SK-N-SH treated with all-trans-retinoic acid at 6 μM for 48 hours (cell line): ENCODE measurements at regions not wholly inside any gene's neighbourhood (a gene's known extent, or its start where the extent isn't known, plus 50 kb on each side); places are given as distances from the start of the nearest gene placed in this dataset.
"Not testable (repeated sequence)": the region's sequence is repeated elsewhere in the genome, so short reads cannot be mapped to it uniquely, and the experiment has no call there.

Source experiments
- ATAC-seq: fragments of 200-7000 bp; cut with Tn5 transposase; 3 replicates; pipeline ENCODE4 v1.9.1; 2020; ENCODE audit warnings: mild to moderate bottlenecking, moderate library complexity
- ARNTL ChIP-seq: fragments of 450-650 bp; formaldehyde crosslinking; IDR thresholded peaks from 2 replicates; pipeline ENCODE4 v1.5.0; 2020; ENCODE audit warnings: low read depth, mild to moderate bottlenecking, moderate library complexity, borderline replicate concordance
- BACH2 ChIP-seq: fragments of 250-450 bp; sonication (Bioruptor Pico); IDR thresholded peaks from 2 replicates; pipeline ENCODE4 v1.9.0; 2021; ENCODE audit warnings: mild to moderate bottlenecking, borderline replicate concordance
- CSDC2 ChIP-seq: fragments of 250-450 bp; sonication (Bioruptor Pico); IDR thresholded peaks from 2 replicates; pipeline ENCODE4 v1.5.0; 2020; ENCODE audit warnings: mild to moderate bottlenecking, moderate library complexity
- ESRRG ChIP-seq: fragments of 250-450 bp; sonication (Bioruptor Pico); IDR thresholded peaks from 2 replicates; pipeline ENCODE4 v1.6.1; 2021; ENCODE audit warnings: mild to moderate bottlenecking
- GLIS3 ChIP-seq: fragments of 250-450 bp; sonication (Bioruptor Pico); IDR thresholded peaks from 2 replicates; pipeline ENCODE4 v1.5.0; 2020; ENCODE audit warnings: mild to moderate bottlenecking, moderate library complexity
- ISL1 ChIP-seq: fragments of 250-450 bp; sonication (Bioruptor Pico); IDR thresholded peaks from 2 replicates; pipeline ENCODE4 v2.1.2; 2022; ENCODE audit warnings: mild to moderate bottlenecking, moderate library complexity
- OSR1 ChIP-seq: fragments of 250-450 bp; sonication (Bioruptor Pico); IDR thresholded peaks from 2 replicates; pipeline ENCODE4 v1.8.0; 2022; ENCODE audit warnings: moderate library complexity, mild to moderate bottlenecking, inconsistent platforms
- PPARA ChIP-seq: fragments of 250-450 bp; sonication (Bioruptor Pico); IDR thresholded peaks from 2 replicates; pipeline ENCODE4 v1.5.0; 2020; ENCODE audit warnings: mild to moderate bottlenecking, borderline replicate concordance
- RARB ChIP-seq: fragments of 250-450 bp; sonication (Bioruptor Pico); IDR thresholded peaks from 2 replicates; pipeline ENCODE4 v1.8.0; 2021; ENCODE audit warnings: mild to moderate bottlenecking, moderate library complexity
- TCF4 ChIP-seq: fragments of 250-450 bp; sonication (Bioruptor Pico); IDR thresholded peaks from 2 replicates; pipeline ENCODE4 v1.8.0; 2021; ENCODE audit warnings: mild to moderate bottlenecking, moderate library complexity, borderline replicate concordance
- ZC3H10 ChIP-seq: fragments of 250-450 bp; sonication (Bioruptor Pico); IDR thresholded peaks from 2 replicates; pipeline ENCODE4 v1.5.1; 2021; ENCODE audit warnings: mild to moderate bottlenecking, moderate library complexity
- ZFP3 ChIP-seq: fragments of 250-450 bp; sonication (Bioruptor Pico); IDR thresholded peaks from 2 replicates; pipeline ENCODE4 v1.5.0; 2020; ENCODE audit warnings: mild to moderate bottlenecking, moderate library complexity
- ZFP30 ChIP-seq: fragments of 450-650 bp; formaldehyde crosslinking; IDR thresholded peaks from 2 replicates; pipeline ENCODE4 v1.5.0; 2022; ENCODE audit warnings: mild to moderate bottlenecking, moderate library complexity
- ZNF565 ChIP-seq: fragments of 450-650 bp; formaldehyde crosslinking; conservative IDR thresholded peaks from 2 replicates; pipeline ENCODE4 v1.5.0; 2020; ENCODE audit warnings: low read depth, mild to moderate bottlenecking, moderate library complexity
- ZNF70 ChIP-seq: fragments of 450-650 bp; formaldehyde crosslinking; IDR thresholded peaks from 2 replicates; pipeline ENCODE4 v1.5.0; 2020; ENCODE audit warnings: mild to moderate bottlenecking, moderate library complexity
- ZNF8 ChIP-seq: fragments of 450-650 bp; formaldehyde crosslinking; IDR thresholded peaks from 2 replicates; pipeline ENCODE4 v1.5.0; 2020; ENCODE audit warnings: mild to moderate bottlenecking, moderate library complexity
- TF ChIP-seq, protein P1 (sequence below): fragments of 250-450 bp; sonication (Bioruptor Pico); IDR thresholded peaks from 2 replicates; pipeline ENCODE4 v1.5.0; 2020; ENCODE audit warnings: mild to moderate bottlenecking, moderate library complexity
- TF ChIP-seq, protein P2 (sequence below): fragments of 250-450 bp; sonication (Bioruptor Pico); IDR thresholded peaks from 2 replicates; pipeline ENCODE4 v1.5.1; 2021; ENCODE audit warnings: mild to moderate bottlenecking, moderate library complexity
- TF ChIP-seq, protein P3 (sequence below): fragments of 250-450 bp; sonication (Bioruptor Pico); IDR thresholded peaks from 2 replicates; pipeline ENCODE4 v1.5.1; 2020; ENCODE audit warnings: low read depth, mild to moderate bottlenecking, moderate library complexity
- TF ChIP-seq, protein P4 (sequence below): fragments of 250-450 bp; sonication (Bioruptor Pico); IDR thresholded peaks from 2 replicates; pipeline ENCODE4 v1.8.0; 2020; ENCODE audit warnings: mild to moderate bottlenecking, moderate library complexity, borderline replicate concordance
- TF ChIP-seq, protein P5 (sequence below): fragments of 250-450 bp; sonication (Bioruptor Pico); IDR thresholded peaks from 2 replicates; pipeline ENCODE4 v1.8.0; 2021; ENCODE audit warnings: low read depth, mild to moderate bottlenecking, moderate library complexity, borderline replicate concordance

DNA sequence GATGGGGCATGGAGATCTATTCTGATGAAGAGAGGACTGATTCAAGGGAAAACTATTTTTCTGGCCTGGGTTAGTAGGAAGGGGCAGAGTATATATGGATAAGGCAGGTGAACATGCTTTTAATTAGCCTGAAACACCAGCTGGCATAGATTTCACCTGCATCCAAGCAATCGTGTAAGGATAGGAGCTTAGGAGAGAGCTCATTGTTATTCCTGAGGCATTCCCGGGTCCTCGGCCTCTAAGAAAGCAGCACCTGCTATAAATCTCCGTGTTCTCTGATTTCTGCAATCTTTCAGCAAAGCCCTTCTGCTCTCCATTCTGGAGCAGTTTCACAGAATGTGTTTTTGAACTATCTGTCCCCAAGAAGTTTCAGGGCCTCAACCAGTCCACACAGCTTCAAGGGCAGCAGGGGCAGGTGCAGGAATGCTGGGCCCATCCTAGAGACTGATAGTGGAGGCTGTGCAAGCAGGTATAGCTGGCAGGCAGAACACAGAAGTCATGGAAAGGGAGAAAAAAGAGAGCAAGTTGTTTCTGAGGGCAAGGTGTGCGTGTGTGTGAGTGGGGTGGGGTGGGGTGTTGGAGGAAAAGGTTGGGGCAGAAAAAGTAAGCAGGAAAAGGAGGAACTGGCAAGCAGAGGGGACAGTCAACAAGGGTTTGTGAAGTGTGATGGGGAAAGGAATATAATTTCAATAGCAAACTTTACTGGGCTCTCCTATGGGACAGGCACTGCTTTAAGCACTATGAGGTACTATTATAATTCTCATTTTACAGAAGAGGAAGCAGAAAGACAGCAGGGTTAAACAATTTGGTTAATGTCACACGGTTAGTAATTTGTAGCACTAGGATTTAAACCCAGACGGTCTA is 203.7 kb upstream of the SSTR1 start (continued):
- TF ChIP-seq, protein P1, sequence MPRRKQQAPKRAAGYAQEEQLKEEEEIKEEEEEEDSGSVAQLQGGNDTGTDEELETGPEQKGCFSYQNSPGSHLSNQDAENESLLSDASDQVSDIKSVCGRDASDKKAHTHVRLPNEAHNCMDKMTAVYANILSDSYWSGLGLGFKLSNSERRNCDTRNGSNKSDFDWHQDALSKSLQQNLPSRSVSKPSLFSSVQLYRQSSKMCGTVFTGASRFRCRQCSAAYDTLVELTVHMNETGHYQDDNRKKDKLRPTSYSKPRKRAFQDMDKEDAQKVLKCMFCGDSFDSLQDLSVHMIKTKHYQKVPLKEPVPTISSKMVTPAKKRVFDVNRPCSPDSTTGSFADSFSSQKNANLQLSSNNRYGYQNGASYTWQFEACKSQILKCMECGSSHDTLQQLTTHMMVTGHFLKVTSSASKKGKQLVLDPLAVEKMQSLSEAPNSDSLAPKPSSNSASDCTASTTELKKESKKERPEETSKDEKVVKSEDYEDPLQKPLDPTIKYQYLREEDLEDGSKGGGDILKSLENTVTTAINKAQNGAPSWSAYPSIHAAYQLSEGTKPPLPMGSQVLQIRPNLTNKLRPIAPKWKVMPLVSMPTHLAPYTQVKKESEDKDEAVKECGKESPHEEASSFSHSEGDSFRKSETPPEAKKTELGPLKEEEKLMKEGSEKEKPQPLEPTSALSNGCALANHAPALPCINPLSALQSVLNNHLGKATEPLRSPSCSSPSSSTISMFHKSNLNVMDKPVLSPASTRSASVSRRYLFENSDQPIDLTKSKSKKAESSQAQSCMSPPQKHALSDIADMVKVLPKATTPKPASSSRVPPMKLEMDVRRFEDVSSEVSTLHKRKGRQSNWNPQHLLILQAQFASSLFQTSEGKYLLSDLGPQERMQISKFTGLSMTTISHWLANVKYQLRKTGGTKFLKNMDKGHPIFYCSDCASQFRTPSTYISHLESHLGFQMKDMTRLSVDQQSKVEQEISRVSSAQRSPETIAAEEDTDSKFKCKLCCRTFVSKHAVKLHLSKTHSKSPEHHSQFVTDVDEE = no peak
- TF ChIP-seq ZFP3 (no peak), PPARA (no peak), BACH2 (CRISPR knock-in tag) (no peak), TCF4 (CRISPR knock-in tag) (no peak), ZFP30 (no peak), ARNTL (CRISPR knock-in tag) (no peak), ZNF8 (CRISPR knock-in tag) (no peak), GLIS3 (CRISPR knock-in tag) (no peak), RARB (no peak), ISL1 (CRISPR knock-in tag) (no peak), OSR1 (CRISPR knock-in tag) (no peak)
- TF ChIP-seq, protein P2, sequence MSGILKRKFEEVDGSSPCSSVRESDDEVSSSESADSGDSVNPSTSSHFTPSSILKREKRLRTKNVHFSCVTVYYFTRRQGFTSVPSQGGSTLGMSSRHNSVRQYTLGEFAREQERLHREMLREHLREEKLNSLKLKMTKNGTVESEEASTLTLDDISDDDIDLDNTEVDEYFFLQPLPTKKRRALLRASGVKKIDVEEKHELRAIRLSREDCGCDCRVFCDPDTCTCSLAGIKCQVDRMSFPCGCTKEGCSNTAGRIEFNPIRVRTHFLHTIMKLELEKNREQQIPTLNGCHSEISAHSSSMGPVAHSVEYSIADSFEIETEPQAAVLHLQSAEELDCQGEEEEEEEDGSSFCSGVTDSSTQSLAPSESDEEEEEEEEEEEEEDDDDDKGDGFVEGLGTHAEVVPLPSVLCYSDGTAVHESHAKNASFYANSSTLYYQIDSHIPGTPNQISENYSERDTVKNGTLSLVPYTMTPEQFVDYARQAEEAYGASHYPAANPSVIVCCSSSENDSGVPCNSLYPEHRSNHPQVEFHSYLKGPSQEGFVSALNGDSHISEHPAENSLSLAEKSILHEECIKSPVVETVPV (CRISPR knock-in tag) = no peak
- TF ChIP-seq, protein P3, sequence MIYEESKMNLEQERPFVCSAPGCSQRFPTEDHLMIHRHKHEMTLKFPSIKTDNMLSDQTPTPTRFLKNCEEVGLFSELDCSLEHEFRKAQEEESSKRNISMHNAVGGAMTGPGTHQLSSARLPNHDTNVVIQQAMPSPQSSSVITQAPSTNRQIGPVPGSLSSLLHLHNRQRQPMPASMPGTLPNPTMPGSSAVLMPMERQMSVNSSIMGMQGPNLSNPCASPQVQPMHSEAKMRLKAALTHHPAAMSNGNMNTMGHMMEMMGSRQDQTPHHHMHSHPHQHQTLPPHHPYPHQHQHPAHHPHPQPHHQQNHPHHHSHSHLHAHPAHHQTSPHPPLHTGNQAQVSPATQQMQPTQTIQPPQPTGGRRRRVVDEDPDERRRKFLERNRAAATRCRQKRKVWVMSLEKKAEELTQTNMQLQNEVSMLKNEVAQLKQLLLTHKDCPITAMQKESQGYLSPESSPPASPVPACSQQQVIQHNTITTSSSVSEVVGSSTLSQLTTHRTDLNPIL (CRISPR knock-in tag) = no peak

DNA sequence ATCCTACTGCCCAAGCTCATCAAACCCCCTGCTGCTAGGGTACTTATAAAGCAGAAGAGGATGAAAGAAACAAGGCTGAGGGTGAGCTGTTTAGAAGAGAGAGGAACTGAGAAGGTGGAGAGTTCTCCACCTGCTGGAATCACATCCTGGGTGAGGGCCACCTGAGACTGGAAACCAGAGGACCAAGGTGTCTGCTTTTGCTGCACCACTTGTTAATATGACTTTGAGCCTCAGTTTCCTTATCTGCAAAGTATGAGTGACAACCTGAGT is 203.2 kb upstream of the SSTR1 start:
- no peak for ATAC-seq
- TF ChIP-seq ISL1 (CRISPR knock-in tag) (no peak), GLIS3 (CRISPR knock-in tag) (no peak), OSR1 (CRISPR knock-in tag) (no peak), ZNF8 (CRISPR knock-in tag) (no peak), ZNF565 (CRISPR knock-in tag) (no peak), CSDC2 (CRISPR knock-in tag) (no peak)
- TF ChIP-seq, protein P1 = no peak
- TF ChIP-seq, all 23 proteins: peak for 0

DNA sequence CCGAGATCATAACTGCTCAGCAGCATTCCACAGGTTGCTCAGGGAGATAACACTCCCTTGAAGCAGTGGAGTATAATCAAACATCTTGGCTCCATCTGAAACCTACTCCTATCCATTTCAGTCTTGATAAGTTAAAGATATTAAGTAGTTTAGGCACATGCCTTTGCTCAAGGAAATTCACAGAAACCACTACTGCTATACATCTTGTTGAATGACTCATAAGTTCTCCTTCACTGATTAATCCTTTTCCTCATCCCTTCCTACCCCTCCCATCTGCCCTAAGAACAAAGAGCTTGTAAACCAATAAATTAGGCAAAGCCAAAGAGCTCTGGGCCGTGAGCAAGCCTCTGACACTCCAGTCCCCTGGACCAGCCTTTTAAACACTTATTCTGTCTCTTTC is 196.5 kb upstream of the SSTR1 start:
- ATAC-seq = not testable (repeated sequence)

DNA sequence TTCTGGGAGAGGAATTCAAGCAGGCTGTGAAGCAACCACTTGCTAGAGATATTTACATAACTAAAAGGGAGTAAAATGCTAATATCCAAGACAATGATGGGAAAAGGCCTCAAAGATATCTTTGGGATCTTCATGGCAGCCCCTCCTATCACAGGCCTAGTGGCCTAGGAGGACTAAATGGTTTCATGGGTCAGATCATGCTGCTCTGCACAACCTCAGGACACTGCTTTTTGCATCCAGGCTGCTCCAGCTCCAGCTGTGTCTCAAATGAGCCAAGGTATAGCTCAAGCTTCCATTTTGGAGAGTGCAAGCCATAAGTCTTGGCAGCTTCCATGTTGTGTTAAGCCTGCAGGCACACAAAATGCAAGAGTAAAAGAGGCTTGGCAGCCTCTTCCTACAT is 195.6 kb upstream of the SSTR1 start:
- no peak for ATAC-seq
- no peak for TF ChIP-seq ZNF70 (CRISPR knock-in tag)
- no peak for TF ChIP-seq ZFP30
- TF ChIP-seq, protein P4, sequence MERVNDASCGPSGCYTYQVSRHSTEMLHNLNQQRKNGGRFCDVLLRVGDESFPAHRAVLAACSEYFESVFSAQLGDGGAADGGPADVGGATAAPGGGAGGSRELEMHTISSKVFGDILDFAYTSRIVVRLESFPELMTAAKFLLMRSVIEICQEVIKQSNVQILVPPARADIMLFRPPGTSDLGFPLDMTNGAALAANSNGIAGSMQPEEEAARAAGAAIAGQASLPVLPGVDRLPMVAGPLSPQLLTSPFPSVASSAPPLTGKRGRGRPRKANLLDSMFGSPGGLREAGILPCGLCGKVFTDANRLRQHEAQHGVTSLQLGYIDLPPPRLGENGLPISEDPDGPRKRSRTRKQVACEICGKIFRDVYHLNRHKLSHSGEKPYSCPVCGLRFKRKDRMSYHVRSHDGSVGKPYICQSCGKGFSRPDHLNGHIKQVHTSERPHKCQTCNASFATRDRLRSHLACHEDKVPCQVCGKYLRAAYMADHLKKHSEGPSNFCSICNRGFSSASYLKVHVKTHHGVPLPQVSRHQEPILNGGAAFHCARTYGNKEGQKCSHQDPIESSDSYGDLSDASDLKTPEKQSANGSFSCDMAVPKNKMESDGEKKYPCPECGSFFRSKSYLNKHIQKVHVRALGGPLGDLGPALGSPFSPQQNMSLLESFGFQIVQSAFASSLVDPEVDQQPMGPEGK (CRISPR knock-in tag) = no peak
- TF ChIP-seq, protein P1 = no peak
- TF ChIP-seq ZC3H10 = no peak
- no peak for TF ChIP-seq BACH2 (CRISPR knock-in tag)
- no peak for TF ChIP-seq GLIS3 (CRISPR knock-in tag)
- TF ChIP-seq, protein P5, sequence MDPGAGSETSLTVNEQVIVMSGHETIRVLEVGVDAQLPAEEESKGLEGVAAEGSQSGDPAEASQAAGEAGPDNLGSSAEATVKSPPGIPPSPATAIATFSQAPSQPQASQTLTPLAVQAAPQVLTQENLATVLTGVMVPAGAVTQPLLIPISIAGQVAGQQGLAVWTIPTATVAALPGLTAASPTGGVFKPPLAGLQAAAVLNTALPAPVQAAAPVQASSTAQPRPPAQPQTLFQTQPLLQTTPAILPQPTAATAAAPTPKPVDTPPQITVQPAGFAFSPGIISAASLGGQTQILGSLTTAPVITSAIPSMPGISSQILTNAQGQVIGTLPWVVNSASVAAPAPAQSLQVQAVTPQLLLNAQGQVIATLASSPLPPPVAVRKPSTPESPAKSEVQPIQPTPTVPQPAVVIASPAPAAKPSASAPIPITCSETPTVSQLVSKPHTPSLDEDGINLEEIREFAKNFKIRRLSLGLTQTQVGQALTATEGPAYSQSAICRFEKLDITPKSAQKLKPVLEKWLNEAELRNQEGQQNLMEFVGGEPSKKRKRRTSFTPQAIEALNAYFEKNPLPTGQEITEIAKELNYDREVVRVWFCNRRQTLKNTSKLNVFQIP (CRISPR knock-in tag) = no peak
- no peak for TF ChIP-seq ISL1 (CRISPR knock-in tag)
- TF ChIP-seq ARNTL (CRISPR knock-in tag) = no peak
- TF ChIP-seq ESRRG (CRISPR knock-in tag) = no peak
